ENCODE measurements at regions not wholly inside any gene's neighbourhood (a gene's known extent, or its start where the extent isn't known, plus 50 kb on each side); places are given as distances from the start of the nearest gene placed in this dataset.
A peak's percentile ranks its signal among the peaks of the same experiment; 100 is the strongest.
"Not testable (repeated sequence)": the region's sequence is repeated elsewhere in the genome, so short reads cannot be mapped to it uniquely, and the experiment has no call there.

GRCh38 chr3:184479426-184480126 is 82.0 kb upstream of the EPHB3 start:
- DNase-seq = peak; percentile 68 to 90 (median 76)

GRCh38 chr3:184480831-184481230 is 80.8 kb upstream of the EPHB3 start:
- DNase-seq = no peak

DNA sequence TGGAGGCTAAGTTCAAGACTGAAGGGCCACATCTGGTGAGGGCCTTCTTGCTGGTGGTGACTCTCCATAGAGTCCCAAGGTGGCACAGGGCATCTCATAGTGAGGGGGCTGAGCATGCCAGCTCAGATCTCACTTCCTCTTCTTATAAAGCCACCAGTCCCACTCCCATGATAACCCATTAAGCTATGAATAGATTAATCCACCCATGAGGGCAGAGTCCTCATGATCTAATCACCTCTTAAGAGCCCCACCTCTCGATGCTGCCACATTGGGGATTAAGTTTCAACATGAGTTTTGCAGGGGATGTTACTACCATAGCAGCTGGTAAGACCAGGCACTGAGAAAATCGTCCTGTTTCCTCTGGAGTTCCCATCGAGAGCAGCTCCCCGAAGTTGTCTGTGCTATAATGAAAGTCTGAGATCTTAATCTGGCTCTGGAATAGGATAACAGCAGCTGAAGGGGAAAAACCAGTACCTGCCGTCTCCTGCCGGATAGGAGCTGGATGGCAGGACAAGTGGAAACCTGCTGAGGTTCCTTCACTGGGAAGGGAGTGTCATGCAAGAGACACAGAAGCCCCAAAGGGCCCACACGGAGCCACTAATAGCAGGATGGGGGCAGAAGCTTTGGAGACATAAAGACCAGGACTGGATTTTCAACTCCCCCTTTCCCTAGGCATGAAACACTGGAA is 79.5 kb upstream of the EPHB3 start:
- no peak for DNase-seq

DNA sequence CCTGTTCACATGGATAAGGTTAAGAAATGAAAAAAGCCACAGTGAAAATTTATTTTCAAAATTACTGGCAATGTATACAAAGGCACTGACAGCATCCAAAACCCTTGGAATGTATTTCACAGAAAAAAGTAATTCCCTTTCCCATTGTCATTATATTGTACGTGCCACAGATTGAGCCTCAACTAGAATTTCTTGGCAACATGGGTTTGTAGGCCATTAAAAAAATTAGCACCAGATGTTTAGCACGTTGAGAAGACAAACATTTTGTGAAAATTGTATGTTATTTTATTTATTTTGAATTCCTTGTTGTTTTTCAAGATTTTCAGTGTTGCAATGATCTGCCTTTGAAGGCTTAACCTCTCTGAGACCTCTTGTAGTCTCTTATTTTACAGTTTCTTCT is 76.3 kb upstream of the EPHB3 start:
- DNase-seq = no peak

- DNase-seq = no peak
Observed at GRCh38 chr3:184485906-184486305, 75.7 kb upstream of the EPHB3 start.

GRCh38 chr3:184486614-184487013 is 75.0 kb upstream of the EPHB3 start:
- no peak for DNase-seq

DNA sequence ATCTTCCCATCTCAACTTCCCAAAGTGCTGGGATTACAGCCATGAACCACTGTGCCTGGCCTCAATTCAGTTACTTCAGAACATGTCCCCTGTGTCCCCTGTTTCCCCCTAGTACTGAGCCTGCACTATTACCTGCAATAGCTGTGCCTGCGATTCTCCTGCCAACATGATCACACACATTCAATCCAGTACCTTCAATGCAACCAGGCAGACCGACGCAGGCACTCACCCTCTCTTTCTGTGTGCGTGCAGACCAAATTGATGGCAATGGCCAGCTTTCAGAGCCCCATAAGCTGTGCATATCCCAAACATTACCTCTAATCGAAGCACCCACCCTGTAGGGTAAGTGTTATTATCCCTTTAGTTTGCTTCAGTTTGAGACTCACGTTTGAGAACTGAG is 73.0 kb upstream of the EPHB3 start:
- DNase-seq = no peak

- DNase-seq = no peak
Observed at GRCh38 chr3:184489268-184489841, 72.2 kb upstream of the EPHB3 start.

GRCh38 chr3:184491011-184491576 is 70.5 kb upstream of the EPHB3 start:
- no peak for DNase-seq

DNA sequence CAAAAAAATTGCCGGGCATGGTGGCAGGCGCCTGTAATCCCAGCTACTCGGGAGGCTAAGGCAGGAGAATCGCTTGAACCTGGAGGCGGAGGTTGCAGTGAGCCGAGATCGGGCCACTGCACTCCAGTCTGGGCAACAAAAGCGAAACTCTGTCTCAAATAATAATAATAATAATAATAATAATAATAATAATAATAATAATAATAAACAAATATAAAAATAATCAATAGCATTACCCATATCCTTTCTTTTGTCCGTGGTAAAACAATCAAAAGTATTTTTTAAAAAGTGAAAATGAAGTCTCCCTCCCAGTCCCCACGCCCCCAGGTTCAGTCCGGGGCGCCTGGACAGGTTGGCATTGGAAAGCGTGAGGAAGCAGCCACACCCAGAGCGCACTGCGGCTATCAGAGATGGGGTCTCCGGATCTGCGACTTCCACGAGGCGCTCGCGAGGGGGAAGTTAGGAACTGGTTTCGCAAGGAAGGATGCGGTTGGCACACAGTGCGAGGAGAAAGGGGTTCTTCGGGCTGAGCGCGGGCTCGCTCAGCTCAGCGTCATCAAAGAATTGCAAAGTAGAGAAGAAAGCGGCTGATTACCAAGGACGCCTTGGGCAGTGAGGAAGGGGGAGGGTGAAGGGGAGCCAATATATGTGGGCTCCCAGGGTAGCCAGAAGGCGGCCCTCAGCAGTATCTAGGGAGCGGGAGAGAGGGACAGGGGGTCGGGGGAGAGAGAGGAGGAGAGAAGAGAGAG is 69.5 kb upstream of the EPHB3 start:
- peak; percentile 87 to 92 (median 90) for DNase-seq

DNA sequence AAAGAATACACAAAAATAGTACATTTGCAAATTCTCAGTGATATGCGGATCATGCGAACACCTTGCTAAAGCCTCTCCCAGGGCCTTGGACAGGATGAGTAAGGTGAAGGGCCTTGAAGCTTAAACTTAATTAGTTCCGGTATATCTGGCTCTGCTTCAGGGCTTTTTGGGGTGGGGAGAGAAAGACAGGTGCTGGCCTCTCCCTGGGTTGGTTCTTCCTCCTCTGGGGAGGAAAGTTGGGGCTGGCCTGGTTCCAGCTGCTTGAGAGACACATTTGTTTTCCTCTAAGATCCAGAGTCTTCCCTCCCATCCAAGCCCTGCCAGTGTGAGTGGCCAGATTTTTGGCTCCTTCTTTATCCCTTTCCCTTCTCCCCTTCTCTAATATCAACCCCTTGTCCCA is 64.7 kb upstream of the EPHB3 start:
- no peak for DNase-seq

- DNase-seq = no peak
Observed at GRCh38 chr3:184497804-184498203, 63.8 kb upstream of the EPHB3 start.

GRCh38 chr3:184498986-184499606 is 62.5 kb upstream of the EPHB3 start:
- peak in 3 of 4 experiments; percentile 36 to 61 (median 47) for DNase-seq

GRCh38 chr3:184500344-184500923 is 61.2 kb upstream of the EPHB3 start:
- no peak for DNase-seq

- DNase-seq = no peak
Observed at GRCh38 chr3:184502123-184502667, 59.4 kb upstream of the EPHB3 start.

DNA sequence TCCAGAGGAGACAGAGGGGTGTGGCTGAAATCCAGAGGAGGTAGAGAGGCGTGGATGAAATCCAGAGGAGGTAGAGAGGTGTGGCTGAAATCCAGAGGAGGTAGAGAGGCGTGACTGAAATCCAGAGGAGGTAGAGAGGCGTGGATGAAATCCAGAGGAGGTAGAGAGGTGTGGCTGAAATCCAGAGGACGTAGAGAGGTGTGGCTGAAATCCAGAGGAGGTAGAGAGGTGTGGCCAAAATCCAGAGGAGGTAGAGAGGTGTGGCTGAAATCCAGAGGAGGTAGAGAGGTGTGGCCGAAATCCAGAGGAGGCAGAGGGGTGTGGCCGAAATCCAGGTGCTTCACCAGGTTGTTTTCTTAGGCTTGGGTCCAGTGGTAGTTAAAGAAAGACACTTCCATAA is 58.7 kb upstream of the EPHB3 start:
- DNase-seq = not testable (repeated sequence)

DNA sequence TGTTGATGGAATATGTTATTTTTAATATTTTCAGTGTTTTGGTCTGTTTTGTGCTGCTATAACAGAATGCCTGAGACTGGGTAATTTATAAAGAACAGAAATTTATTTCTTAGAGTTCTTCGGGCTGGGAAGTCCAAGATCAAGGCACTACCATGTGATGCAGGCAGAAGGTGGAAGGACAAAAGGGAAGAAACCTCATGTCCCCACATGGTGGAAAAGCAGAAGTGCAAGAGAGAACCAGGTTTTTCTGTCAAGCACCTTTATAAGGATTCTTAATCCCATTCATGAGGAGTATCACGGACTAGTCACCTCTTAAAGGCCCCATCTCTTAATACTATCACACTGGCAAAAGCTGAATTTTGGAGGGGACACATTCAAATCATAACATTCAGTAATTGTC is 57.9 kb upstream of the EPHB3 start:
- DNase-seq = no peak

DNA sequence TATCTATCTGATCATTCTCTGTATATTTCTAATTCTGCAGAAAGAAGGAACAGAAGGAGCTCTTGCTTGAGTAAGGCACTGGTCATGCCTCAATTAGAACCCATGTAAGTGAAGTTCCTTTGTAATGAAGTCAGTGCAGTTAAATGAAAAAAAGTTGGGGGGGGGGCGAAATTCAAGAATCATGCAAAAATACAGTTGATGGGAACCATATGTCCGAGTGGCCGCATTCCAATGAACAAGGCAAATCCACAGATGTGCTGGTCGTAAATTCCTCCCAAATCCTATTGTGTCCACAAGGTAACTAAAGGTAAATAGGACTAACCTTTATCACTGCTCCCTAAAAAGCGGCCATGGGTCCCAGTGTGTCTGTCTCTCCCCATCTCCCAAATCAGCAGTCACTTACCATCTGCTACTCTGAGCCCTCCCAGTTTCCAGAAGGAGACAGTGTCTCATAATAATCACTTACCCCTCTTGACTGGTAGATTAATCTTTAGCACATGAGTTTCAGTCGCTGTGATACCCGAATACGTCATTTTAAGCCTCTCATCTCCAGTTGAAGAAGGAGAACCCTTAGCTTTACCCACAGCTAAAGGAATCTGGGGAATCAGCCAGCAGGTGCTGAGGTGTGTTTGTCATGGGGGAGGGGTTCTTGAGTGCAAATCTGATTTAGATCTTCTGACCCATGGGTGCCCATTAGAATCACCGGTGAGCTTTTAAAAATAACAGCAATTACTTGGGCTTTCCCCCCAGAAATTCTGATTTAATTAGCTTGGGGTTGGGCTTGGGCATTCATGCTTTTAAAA is 56.3 kb upstream of the EPHB3 start:
- DNase-seq = no peak

DNA sequence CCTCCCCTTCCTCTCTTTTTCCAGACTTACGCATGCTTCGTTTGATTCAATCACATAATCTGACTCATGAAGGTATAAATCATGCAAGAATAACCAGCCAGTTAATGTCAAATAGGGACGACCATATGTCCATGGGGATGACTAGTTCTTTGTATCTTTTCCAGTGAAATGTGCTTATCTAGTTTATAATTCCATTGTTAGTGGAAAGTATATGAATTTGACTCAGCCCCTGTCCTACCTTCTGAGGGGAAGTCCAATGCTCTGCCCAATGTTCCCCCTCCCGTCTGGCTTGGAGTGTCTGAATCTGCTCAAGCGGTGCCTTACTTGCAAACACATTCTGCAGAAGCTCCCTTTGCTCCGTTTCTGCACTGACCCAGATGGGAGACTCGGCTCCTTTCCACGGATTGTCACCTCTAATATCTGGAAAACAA is 55.0 kb upstream of the EPHB3 start:
- no peak for DNase-seq

DNA sequence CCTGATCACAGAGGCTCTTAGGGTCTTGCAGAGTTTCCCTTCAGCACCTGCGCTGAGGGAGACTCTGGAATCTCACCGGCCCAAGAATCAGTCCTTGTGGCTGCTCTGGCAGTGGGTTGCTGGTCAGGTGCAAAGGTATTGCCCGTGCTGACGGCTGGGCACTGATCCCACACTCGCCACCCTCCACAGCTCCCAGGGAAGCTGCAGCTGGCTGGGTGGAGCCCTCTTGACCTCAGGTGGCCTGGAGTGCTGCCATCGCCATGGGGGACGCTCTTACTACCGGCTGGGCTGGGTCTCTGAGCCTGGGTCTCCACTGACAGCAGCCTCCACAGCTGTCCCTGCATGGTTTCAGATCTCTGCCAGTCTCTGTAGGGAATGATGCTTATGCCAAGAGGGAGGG is 52.6 kb upstream of the EPHB3 start:
- no peak for DNase-seq

- DNase-seq = no peak
Observed at GRCh38 chr3:184511741-184512140, 49.8 kb upstream of the EPHB3 start.
